ENCODE measurements at regions not wholly inside any gene's neighbourhood (a gene's known extent, or its start where the extent isn't known, plus 50 kb on each side); places are given as distances from the start of the nearest gene placed in this dataset.

- no peak for TF ChIP-seq JUND (IDR thresholded peaks at IDR 0.05)
- TF ChIP-seq CTCF (IDR thresholded peaks at IDR 0.05 in 2 of 3, conservative IDR thresholded peaks at IDR 0.05 in 1 of 3; ENCODE audit: borderline replicate concordance in 1 of 3, insufficient read depth in 1 of 3, low read depth in 2 of 3, low read length in 2 of 3), result no peak
- TF ChIP-seq EZH2phosphoT487 (IDR thresholded peaks at IDR 0.05; ENCODE audit: borderline replicate concordance), result no peak
- TF ChIP-seq EZH2 (IDR thresholded peaks at IDR 0.05), result no peak
- TF ChIP-seq REST (IDR thresholded peaks at IDR 0.05; ENCODE audit: low read depth), result no peak
- no peak for TF ChIP-seq MAX (IDR thresholded peaks at IDR 0.05)
- TF ChIP-seq POLR2AphosphoS5 (IDR thresholded peaks at IDR 0.05; ENCODE audit: low read depth, low read length), result no peak
- no peak for TF ChIP-seq ATF3 (IDR thresholded peaks at IDR 0.05)
- no peak for TF ChIP-seq FOSL1 (IDR thresholded peaks at IDR 0.05; ENCODE audit: low read depth)
- TF ChIP-seq EGR1 (IDR thresholded peaks at IDR 0.05; ENCODE audit: low read depth), result no peak
- TF ChIP-seq POLR2A (IDR thresholded peaks at IDR 0.05; ENCODE audit: borderline replicate concordance, extremely low read depth, insufficient read depth, insufficient read length), result no peak
- TF ChIP-seq SP1 (IDR thresholded peaks at IDR 0.05; ENCODE audit: low read depth), result no peak
- no peak for TF ChIP-seq ZFX (IDR thresholded peaks at IDR 0.05)
These were observed 475.4 kb downstream of the AJAP1 start for GRCh38 chr1:5129746-5130355.

All from HCT116 (cell line).